ENCODE measurements at regions not wholly inside any gene's neighbourhood (a gene's known extent, or its start where the extent isn't known, plus 50 kb on each side); places are given as distances from the start of the nearest gene placed in this dataset.

DNA sequence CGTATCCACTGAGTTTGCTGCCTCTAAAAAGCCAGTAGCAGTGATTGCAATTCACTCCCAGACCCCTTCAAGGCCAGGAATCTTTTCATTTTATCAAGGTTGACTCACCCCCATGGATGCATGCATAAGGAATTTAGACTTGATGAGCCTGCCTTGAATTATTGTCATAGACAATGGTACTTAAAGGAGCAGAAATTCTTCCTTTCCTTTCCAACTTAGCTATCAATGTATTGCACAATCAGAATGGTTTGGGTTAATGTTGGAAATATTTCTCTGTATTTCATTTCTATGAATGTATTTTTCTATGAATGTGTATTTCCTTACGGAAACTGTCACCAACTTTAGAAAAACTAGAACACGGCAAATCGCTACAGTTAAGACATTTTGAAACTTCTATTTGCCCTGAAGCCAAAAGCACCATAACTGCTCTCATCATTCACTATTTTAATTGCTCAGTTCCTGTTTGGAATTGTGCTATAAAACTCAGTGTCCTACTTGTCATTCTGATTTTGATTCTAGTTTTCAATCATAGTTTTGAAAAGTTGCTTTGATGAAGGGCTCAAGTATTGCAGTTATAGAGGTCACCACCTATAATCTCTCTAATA lies 355.7 kb upstream of the AKR1E2 start:
- DNase-seq (ENCODE audit: low spot score) = no peak
- no peak overlapping the region for H3K4me3 ChIP-seq
- no peak overlapping the region for H3K27ac ChIP-seq
- TF ChIP-seq, protein P1, sequence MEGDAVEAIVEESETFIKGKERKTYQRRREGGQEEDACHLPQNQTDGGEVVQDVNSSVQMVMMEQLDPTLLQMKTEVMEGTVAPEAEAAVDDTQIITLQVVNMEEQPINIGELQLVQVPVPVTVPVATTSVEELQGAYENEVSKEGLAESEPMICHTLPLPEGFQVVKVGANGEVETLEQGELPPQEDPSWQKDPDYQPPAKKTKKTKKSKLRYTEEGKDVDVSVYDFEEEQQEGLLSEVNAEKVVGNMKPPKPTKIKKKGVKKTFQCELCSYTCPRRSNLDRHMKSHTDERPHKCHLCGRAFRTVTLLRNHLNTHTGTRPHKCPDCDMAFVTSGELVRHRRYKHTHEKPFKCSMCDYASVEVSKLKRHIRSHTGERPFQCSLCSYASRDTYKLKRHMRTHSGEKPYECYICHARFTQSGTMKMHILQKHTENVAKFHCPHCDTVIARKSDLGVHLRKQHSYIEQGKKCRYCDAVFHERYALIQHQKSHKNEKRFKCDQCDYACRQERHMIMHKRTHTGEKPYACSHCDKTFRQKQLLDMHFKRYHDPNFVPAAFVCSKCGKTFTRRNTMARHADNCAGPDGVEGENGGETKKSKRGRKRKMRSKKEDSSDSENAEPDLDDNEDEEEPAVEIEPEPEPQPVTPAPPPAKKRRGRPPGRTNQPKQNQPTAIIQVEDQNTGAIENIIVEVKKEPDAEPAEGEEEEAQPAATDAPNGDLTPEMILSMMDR (IDR thresholded peaks at IDR 0.05) = no peak

DNA sequence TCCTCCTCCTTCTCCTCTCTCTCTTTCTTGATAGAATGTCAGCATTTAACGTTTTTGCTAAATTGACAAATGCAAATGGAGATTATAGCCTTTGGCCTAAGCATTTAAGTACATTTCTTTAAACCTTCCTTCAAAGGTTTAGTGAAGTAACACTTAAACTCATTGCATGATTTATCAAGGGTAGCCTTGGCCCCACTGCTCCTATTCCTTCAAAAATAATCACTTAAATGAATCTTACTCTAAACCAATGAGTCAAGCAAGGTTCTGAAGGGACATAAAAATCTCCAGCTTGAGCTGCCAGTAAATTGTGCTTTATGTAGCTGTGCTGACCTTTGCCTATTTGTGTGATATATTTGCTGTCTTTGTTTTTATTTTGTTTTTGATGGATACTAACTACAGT lies 358.5 kb upstream of the AKR1E2 start:
- no peak for DNase-seq (ENCODE audit: low spot score)

DNA sequence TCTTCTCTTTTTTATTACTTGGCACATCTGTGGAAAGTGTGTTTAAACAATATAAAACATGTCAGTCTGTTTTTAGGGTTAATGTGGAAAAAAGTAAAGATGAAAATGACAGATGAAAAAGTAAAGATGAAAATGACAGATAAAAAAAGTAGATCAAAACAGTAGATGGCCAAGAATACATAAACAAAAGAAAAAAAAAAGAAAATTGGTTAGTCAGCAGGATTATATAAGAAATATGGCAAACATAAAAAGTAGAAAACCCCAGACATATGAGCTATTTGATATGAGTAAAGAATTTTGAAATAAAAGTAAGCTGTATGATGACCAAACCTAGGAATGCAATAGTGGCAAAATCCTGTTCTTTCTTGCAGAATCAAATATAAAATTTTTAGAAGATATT lies 365.7 kb upstream of the AKR1E2 start:
- no peak for DNase-seq (ENCODE audit: low spot score)
- no peak overlapping the region for H3K27ac ChIP-seq
- TF ChIP-seq, protein P1 (IDR thresholded peaks at IDR 0.05) = no peak
- H3K4me3 ChIP-seq = no peak overlapping the region

More for the DNA sequence above, 358.5 kb upstream of the AKR1E2 start:
- Histone ChIP-seq H3K4me3 (no peak overlapping the region), H3K27ac (no peak overlapping the region)
- TF ChIP-seq, protein P1 (IDR thresholded peaks at IDR 0.05) = no peak

DNA sequence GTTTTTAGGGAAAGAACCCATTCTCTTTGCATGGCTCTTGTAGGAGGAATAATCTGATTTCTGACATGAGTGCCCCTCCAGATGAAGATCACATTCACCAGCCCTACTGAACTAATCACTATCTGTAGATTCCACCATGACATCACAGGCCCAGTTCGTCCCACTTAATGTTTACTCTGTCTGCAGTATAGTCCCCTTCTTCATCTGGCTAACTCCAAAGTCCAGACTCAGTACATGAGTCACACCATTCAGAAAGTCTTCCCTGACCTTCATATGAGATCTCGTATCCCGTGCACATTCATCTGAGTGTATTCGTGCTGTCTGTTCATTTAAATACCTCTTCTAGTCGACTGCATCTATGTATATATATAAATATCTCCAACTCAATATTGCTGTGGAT lies 366.5 kb upstream of the AKR1E2 start:
- DNase-seq (ENCODE audit: low spot score) = no peak
- Histone ChIP-seq H3K27ac (no peak overlapping the region), H3K4me3 (no peak overlapping the region)
- TF ChIP-seq, protein P1 (IDR thresholded peaks at IDR 0.05) = no peak

DNA sequence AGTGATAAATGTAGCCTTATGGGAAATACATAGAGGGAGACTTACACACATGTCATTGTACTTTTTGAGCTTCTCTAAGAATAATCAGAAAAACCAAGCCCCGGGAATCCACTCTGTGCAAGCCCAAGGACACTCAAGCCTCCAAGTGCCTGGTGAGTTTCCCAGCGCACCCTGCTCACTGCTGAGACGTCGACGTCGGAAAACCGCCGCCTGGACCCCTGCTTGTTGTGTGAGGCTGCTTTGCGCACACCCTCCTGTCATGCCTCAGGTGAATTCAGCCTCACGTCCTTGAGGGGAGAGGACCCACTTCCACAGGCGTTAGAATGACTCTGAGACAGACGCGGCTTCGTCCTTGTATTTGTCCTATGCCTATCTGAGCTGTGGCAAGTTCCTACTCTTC lies 368.4 kb upstream of the AKR1E2 start:
- H3K4me3 ChIP-seq = no peak overlapping the region
- TF ChIP-seq, protein P1 (IDR thresholded peaks at IDR 0.05) = no peak
- no peak overlapping the region for H3K27ac ChIP-seq
- DNase-seq (ENCODE audit: low spot score) = no peak

DNA sequence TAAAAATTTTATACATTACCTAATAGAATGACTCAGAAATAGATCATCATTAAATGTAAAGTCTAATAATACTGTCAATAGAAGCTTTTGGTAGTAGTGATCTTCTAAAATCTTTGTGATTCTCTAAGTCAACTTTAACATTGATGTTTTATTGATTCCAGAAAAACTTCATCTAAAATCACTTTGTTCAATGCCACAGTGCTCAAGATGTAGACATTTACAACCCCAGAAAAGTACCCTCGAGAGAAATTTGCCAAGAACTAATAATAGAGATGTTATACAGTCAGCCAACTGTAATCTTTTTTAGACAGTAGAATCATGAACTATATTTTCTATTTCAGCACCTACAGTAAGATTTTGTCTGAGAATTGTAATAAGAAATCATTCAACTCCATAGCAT lies 369.2 kb upstream of the AKR1E2 start:
- Histone ChIP-seq H3K4me3 (no peak overlapping the region), H3K27ac (no peak overlapping the region)
- no peak for DNase-seq (ENCODE audit: low spot score)
- TF ChIP-seq, protein P1 (IDR thresholded peaks at IDR 0.05) = no peak

DNA sequence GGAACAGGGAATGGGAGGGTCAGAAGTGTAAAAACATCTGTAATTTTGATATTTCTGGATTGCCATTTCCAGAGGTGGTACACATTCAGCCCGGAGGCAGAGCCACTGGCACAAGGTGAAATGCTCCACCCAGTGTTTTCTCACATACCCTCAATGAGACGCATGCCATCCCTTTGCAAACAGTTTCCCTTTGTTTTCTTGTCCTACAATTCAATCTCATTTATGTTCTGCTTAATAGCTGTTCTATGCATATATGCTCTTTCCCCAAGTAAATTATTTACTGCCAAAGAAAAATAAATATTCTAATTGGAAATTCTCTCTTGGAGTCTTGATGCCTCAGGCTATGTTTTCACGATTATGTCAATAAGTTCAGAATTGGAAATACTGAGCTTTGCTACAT lies 369.7 kb upstream of the AKR1E2 start:
- no peak overlapping the region for H3K4me3 ChIP-seq
- TF ChIP-seq, protein P1 (IDR thresholded peaks at IDR 0.05) = no peak
- no peak overlapping the region for H3K27ac ChIP-seq
- DNase-seq (ENCODE audit: low spot score) = no peak
